ENCODE measurements at regions not wholly inside any gene's neighbourhood (a gene's known extent, or its start where the extent isn't known, plus 50 kb on each side); places are given as distances from the start of the nearest gene placed in this dataset.

GRCh38 chr7:119748251-119748860 is 524.6 kb upstream of the KCND2 start:
- TF ChIP-seq MXI1 (conservative IDR thresholded peaks at IDR 0.05; ENCODE audit: poor library complexity, severe bottlenecking) (no peak), POLR2AphosphoS5 (IDR thresholded peaks at IDR 0.05) (no peak), EP300 (conservative IDR thresholded peaks at IDR 0.05; ENCODE audit: poor library complexity, severe bottlenecking) (no peak), CTCF (IDR thresholded peaks at IDR 0.05; ENCODE audit: poor library complexity, severe bottlenecking) (no peak), REST (IDR thresholded peaks at IDR 0.05; ENCODE audit: borderline replicate concordance) (no peak), RAD21 (conservative IDR thresholded peaks at IDR 0.05) (no peak), EZH2 (IDR thresholded peaks at IDR 0.05; ENCODE audit: borderline replicate concordance, insufficient read depth, low read length, poor library complexity, severe bottlenecking) (no peak), SMC3 (conservative IDR thresholded peaks at IDR 0.05; ENCODE audit: poor library complexity) (no peak), TAF1 (IDR thresholded peaks at IDR 0.05; ENCODE audit: low read depth) (no peak)

Measured in neural cell (in vitro differentiated cells).